ENCODE measurements at regions not wholly inside any gene's neighbourhood (a gene's known extent, or its start where the extent isn't known, plus 50 kb on each side); places are given as distances from the start of the nearest gene placed in this dataset.

GRCh38 chr1:235009561-235010306 is 118.9 kb downstream of the TOMM20 start:
- Histone ChIP-seq H3K9me3 (ENCODE audit: low read length) (peaks cover 3% of the 10 kb centered on the region), H3K79me2 (replicated peaks; ENCODE audit: insufficient read depth, low read length) (no peaks in the 10 kb centered on the region), H3F3A (ENCODE audit: insufficient read depth, low read length, poor library complexity, severe bottlenecking) (no peaks in the 10 kb centered on the region), H4K20me1 (ENCODE audit: insufficient read depth) (no peaks in the 10 kb centered on the region), H3K27me3 (ENCODE audit: insufficient read depth, low read depth, low read length) (no peaks in the 10 kb centered on the region), H3K9me2 (ENCODE audit: insufficient read depth, low read length) (no peaks in the 10 kb centered on the region), H2AFZ (ENCODE audit: low read depth, low read length) (no peak overlapping the region), H3K4me2 (ENCODE audit: low read length) (no peak overlapping the region), H3K4me3 (ENCODE audit: low read length) (no peak overlapping the region), H3K36me3 (ENCODE audit: insufficient read depth, low read length) (no peaks in the 10 kb centered on the region), H3K9ac (ENCODE audit: low read length) (no peak overlapping the region), H3K27ac (ENCODE audit: low read length) (no peak overlapping the region)
- TF ChIP-seq EP300 (conservative IDR thresholded peaks at IDR 0.05; ENCODE audit: poor library complexity, severe bottlenecking) (no peak), POLR2AphosphoS5 (IDR thresholded peaks at IDR 0.05) (no peak), EZH2 (IDR thresholded peaks at IDR 0.05; ENCODE audit: borderline replicate concordance, insufficient read depth, low read length, poor library complexity, severe bottlenecking) (no peak), TAF1 (IDR thresholded peaks at IDR 0.05; ENCODE audit: low read depth) (no peak)

DNA sequence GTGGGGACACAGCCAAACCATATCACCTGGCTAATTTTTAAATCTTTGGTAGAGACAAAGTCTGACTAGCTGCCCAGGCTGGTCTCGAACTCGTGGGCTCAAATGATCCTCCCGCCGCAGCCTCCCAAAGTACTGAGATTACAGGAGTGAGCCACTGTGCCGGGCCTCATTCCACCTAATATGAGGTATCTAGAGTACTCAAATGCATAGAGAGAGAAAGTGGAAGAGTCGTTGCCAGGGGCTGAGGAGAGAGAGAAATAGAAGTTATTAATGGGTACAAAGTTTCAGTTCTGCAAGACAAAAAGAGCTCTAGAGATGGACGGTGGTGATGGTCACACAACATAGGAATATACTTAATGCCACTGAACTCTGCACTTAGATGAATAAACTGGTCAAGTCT is 119.6 kb downstream of the TOMM20 start:
- Histone ChIP-seq H2AFZ (ENCODE audit: low read depth, low read length) (no peak overlapping the region), H3K27me3 (ENCODE audit: insufficient read depth, low read depth, low read length) (no peaks in the 10 kb centered on the region), H3K4me3 (ENCODE audit: low read length) (no peak overlapping the region), H3F3A (ENCODE audit: insufficient read depth, low read length, poor library complexity, severe bottlenecking) (no peaks in the 10 kb centered on the region), H3K36me3 (ENCODE audit: insufficient read depth, low read length) (no peaks in the 10 kb centered on the region), H3K9me2 (ENCODE audit: insufficient read depth, low read length) (no peaks in the 10 kb centered on the region), H3K4me2 (ENCODE audit: low read length) (no peak overlapping the region), H3K9ac (ENCODE audit: low read length) (no peak overlapping the region), H4K20me1 (ENCODE audit: insufficient read depth) (no peaks in the 10 kb centered on the region), H3K9me3 (ENCODE audit: low read length) (peaks cover 3% of the 10 kb centered on the region), H3K27ac (ENCODE audit: low read length) (no peak overlapping the region), H3K79me2 (replicated peaks; ENCODE audit: insufficient read depth, low read length) (no peaks in the 10 kb centered on the region)
- TF ChIP-seq EP300 (conservative IDR thresholded peaks at IDR 0.05; ENCODE audit: poor library complexity, severe bottlenecking), result no peak
- TF ChIP-seq SMC3 (conservative IDR thresholded peaks at IDR 0.05; ENCODE audit: poor library complexity), result no peak
- TF ChIP-seq TAF1 (IDR thresholded peaks at IDR 0.05; ENCODE audit: low read depth), result no peak
- no peak for TF ChIP-seq EZH2 (IDR thresholded peaks at IDR 0.05; ENCODE audit: borderline replicate concordance, insufficient read depth, low read length, poor library complexity, severe bottlenecking)
- TF ChIP-seq CTCF (IDR thresholded peaks at IDR 0.05; ENCODE audit: poor library complexity, severe bottlenecking), result no peak
- no peak for TF ChIP-seq RAD21 (conservative IDR thresholded peaks at IDR 0.05)
- TF ChIP-seq POLR2AphosphoS5 (IDR thresholded peaks at IDR 0.05), result no peak
- no peak for TF ChIP-seq MXI1 (conservative IDR thresholded peaks at IDR 0.05; ENCODE audit: poor library complexity, severe bottlenecking)
- TF ChIP-seq REST (IDR thresholded peaks at IDR 0.05; ENCODE audit: borderline replicate concordance), result no peak

Measured in neural cell (in vitro differentiated cells).